Keratinocyte (primary cell): ENCODE measurements at regions not wholly inside any gene's neighbourhood (a gene's known extent, or its start where the extent isn't known, plus 50 kb on each side); places are given as distances from the start of the nearest gene placed in this dataset.
"Not testable (repeated sequence)": the region's sequence is repeated elsewhere in the genome, so short reads cannot be mapped to it uniquely, and the experiment has no call there.

Source experiments
- DNase-seq: peaks from one replicate; pipeline ENCODE4 v3.0.0-alpha.2; 2011; ENCODE audit warnings: low read depth, missing footprints, low spot score
- FAIRE-seq: peaks from 2 replicates; lab custom pipeline; 2011; peaks lifted over from hg19 to GRCh38; lab: Jason Lieb, UNC
- H2AFZ ChIP-seq: 2 replicates; pipeline ENCODE4 v1.6.0; 2012; ENCODE audit warnings: low read length, control low read depth, inconsistent platforms; ENCODE audit not compliant: control insufficient read depth
- H3K27ac ChIP-seq: 2 replicates; pipeline ENCODE4 v1.5.1; 2011; ENCODE audit warnings: low read length; ENCODE audit not compliant: control insufficient read depth, insufficient read depth
- H3K27me3 ChIP-seq: 3 replicates; pipeline ENCODE4 v1.6.0; 2011; ENCODE audit warnings: low read length; ENCODE audit not compliant: control insufficient read depth, insufficient read depth; ENCODE audit errors: extremely low read depth
- H3K36me3 ChIP-seq, 2 experiments: 2 replicates in 1 of 2; 3 replicates in 1 of 2; pipeline ENCODE4 v1.5.1; 2011; ENCODE audit warnings: low read length in 2 of 2, mild to moderate bottlenecking in 1 of 2; ENCODE audit not compliant: control insufficient read depth in 2 of 2, insufficient read depth in 2 of 2; ENCODE audit errors: extremely low read depth in 1 of 2
- H3K4me1 ChIP-seq: 3 replicates; pipeline ENCODE4 v1.5.1; 2011; ENCODE audit warnings: low read length; ENCODE audit not compliant: control insufficient read depth, insufficient read depth; ENCODE audit errors: extremely low read depth
- H3K4me2 ChIP-seq: 3 replicates; pipeline ENCODE4 v1.6.0; 2011; ENCODE audit warnings: low read depth, low read length; ENCODE audit not compliant: control insufficient read depth, insufficient read depth; ENCODE audit errors: extremely low read depth
- H3K4me3 ChIP-seq, 3 experiments: fragments of 200-600 bp in 1 of 3; sonication (generic) in 1 of 3; 2 replicates in 2 of 3; 3 replicates in 1 of 3; pipeline ENCODE4 v1.5.1; 2011 to 2016; ENCODE audit warnings: low read length in 3 of 3, mild to moderate bottlenecking in 3 of 3, control low read depth in 2 of 3, inconsistent platforms in 1 of 3, low read depth in 1 of 3, mixed read lengths in 1 of 3, mixed run types in 1 of 3, moderate library complexity in 1 of 3; ENCODE audit not compliant: control insufficient read depth in 2 of 3, insufficient read depth in 2 of 3; ENCODE audit errors: extremely low read depth in 1 of 3
- H3K79me2 ChIP-seq: 2 replicates; pipeline ENCODE4 v1.6.0; 2012; ENCODE audit warnings: low read length; ENCODE audit not compliant: control insufficient read depth, insufficient read depth
- H3K9ac ChIP-seq: 3 replicates; pipeline ENCODE4 v1.6.0; 2011; ENCODE audit warnings: low read length; ENCODE audit not compliant: control insufficient read depth, insufficient read depth; ENCODE audit errors: extremely low read depth
- H3K9me1 ChIP-seq: 3 replicates; pipeline ENCODE4 v1.6.0; 2011; ENCODE audit warnings: low read length; ENCODE audit not compliant: control insufficient read depth, insufficient read depth; ENCODE audit errors: extremely low read depth
- H3K9me3 ChIP-seq: 2 replicates; pipeline ENCODE4 v1.5.1; 2012; ENCODE audit warnings: low read depth, low read length; ENCODE audit not compliant: control insufficient read depth
- H4K20me1 ChIP-seq: 3 replicates; pipeline ENCODE4 v1.6.0; 2011; ENCODE audit warnings: low read length; ENCODE audit not compliant: control insufficient read depth, insufficient read depth; ENCODE audit errors: extremely low read depth
- CTCF ChIP-seq, 3 experiments: IDR thresholded peaks in 1 of 3; conservative IDR thresholded peaks in 1 of 3; optimal IDR thresholded peaks in 1 of 3; 2 replicates in 2 of 3; 3 replicates in 1 of 3; pipeline versions ENCODE3 to v1.5.1; 2011; ENCODE audit warnings: low read length in 3 of 3, mild to moderate bottlenecking in 3 of 3, moderate library complexity in 2 of 3, control low read depth in 1 of 3, inconsistent platforms in 1 of 3; ENCODE audit not compliant: insufficient read depth in 2 of 3; ENCODE audit errors: extremely low read depth in 1 of 3
- EZH2 ChIP-seq: IDR thresholded peaks from one replicate; pipeline ENCODE4 v1.6.1; 2012; ENCODE audit warnings: inconsistent platforms, mild to moderate bottlenecking, low read length, moderate library complexity
- dilution Hi-C: fragments of 300-500 bp; cut with MboI; formaldehyde crosslinking; loops from one replicate; pipeline ENCODE4 v1.7.0; 2020; ENCODE audit warnings: low sequenced_read_pairs; ENCODE audit not compliant: extremely low pct_ligation_motif_present

DNA sequence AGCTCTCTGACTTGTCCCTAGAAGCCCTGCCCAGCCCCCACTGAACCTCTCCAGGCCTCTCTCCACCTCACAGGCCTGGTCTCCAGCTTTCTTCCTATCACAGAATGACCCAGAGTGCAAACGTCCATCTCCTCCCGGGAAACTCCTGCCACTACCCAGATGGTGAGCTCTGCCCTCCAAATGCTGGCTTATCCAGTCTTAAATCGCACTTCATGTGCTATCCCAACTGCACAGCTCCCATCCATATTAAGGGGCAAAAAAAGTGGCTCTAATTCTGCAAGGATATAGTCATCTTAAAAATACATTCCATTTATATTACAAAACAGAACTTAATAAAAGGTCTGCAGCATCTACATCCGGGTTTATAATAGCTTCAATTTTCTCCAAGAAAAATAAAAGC lies 70.8 kb upstream of the CDC42EP3 start:
- Histone ChIP-seq H3K4me2 (no peak overlapping the region), H3K9me3 (no peaks in the 10 kb centered on the region), H3K79me2 (no peaks in the 10 kb centered on the region), H3K4me1 (no peaks in the 10 kb centered on the region), H3K4me3 (no peak overlapping the region), H4K20me1 (no peaks in the 10 kb centered on the region), H3K27ac (no peak overlapping the region), H3K9me1 (no peaks in the 10 kb centered on the region), H2AFZ (no peak overlapping the region), H3K36me3 (no peaks in the 10 kb centered on the region), H3K9ac (no peak overlapping the region), H3K27me3 (no peaks in the 10 kb centered on the region)
- TF ChIP-seq CTCF (optimal IDR thresholded peaks at IDR 0.05 in 1 of 3, IDR thresholded peaks at IDR 0.05 in 1 of 3, conservative IDR thresholded peaks at IDR 0.05 in 1 of 3; ENCODE audit: extremely low read depth in 1 of 3, insufficient read depth in 2 of 3, low read length in 3 of 3) (no peak), EZH2 (no peak)
- dilution Hi-C loops = no loop called here
- DNase-seq = no peak
- no peak for FAIRE-seq

DNA sequence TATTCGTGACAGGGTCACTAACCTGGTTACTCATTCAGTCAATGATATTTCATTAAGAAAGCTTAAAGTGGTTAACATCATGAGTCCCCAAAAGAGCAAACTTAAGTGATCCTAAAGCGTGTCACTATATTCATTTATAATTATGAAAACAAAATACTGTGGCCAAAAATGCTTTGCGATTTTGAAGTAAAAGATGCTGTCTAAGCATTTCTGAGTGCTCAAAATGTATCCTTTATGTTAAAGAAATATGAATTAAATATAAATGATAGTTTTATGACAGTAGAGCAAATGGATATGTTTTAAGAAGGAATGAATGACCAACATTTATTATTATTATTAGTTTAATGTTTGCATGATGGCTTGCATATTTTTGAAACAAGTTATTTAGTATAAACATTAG lies 72.6 kb upstream of the CDC42EP3 start:
- dilution Hi-C loops = no loop called here
- no peaks in the 10 kb centered on the region for H3K79me2 ChIP-seq
- H3K27ac ChIP-seq = no peak overlapping the region
- H2AFZ ChIP-seq = no peak overlapping the region
- H3K9me1 ChIP-seq = no peaks in the 10 kb centered on the region
- H3K9me3 ChIP-seq = no peaks in the 10 kb centered on the region
- H3K9ac ChIP-seq = no peak overlapping the region
- H3K27me3 ChIP-seq = no peaks in the 10 kb centered on the region
- DNase-seq (no peak), FAIRE-seq (no peak)
- no peak overlapping the region for H3K4me2 ChIP-seq
- H3K36me3 ChIP-seq = no peaks in the 10 kb centered on the region
- H3K4me3 ChIP-seq = no peak overlapping the region
- no peaks in the 10 kb centered on the region for H3K4me1 ChIP-seq
- H4K20me1 ChIP-seq = no peaks in the 10 kb centered on the region
- TF ChIP-seq EZH2 (no peak), CTCF (optimal IDR thresholded peaks at IDR 0.05 in 1 of 3, IDR thresholded peaks at IDR 0.05 in 1 of 3, conservative IDR thresholded peaks at IDR 0.05 in 1 of 3; ENCODE audit: extremely low read depth in 1 of 3, insufficient read depth in 2 of 3, low read length in 3 of 3) (no peak)

DNA sequence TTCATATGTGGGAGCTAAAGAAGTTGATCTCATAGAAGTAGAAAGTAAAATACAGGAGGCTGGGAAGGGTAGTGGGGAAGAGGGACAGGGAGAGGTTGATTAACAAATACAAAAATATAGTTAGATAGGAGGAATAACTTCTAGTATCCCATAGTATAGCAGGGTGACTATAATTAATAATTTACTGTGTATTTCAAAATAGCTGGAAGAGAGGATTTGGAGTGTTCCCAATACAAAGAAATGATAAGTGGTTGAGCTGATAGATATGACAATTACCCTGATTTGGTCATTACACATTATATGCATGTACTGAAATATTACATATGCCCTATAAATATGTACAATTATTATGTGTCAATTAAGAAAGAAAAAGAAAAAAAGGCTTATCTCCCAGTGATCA lies 73.5 kb upstream of the CDC42EP3 start:
- H3K79me2 ChIP-seq, H3K9me1 ChIP-seq, H3K27me3 ChIP-seq, H3K4me1 ChIP-seq, dilution Hi-C loops, H3K4me2 ChIP-seq, H3K36me3 ChIP-seq, H4K20me1 ChIP-seq, H3K9me3 ChIP-seq, FAIRE-seq, H3K4me3 ChIP-seq, H3K9ac ChIP-seq, H3K27ac ChIP-seq, DNase-seq, H2AFZ ChIP-seq: not testable (repeated sequence)

DNA sequence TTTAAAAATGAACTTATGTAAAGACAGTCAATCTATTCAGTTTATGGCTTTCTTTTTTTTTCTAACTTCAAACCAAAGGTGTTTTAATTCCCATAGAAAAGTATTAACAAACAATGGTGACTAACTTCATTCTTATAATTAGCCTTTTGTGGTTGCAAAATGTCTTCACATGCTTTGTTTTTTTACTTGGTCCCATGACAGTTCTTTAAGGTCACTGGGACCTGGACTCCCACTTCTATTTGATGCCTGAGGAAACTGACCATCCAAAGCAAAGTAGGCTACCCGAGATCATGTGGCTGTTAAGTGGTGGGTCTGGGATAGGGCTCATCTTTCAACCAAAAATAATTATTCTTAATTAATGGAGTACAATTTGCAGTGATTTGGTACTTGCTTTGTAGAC lies 74.6 kb upstream of the CDC42EP3 start:
- H3K36me3 ChIP-seq, H3K4me2 ChIP-seq, dilution Hi-C loops, H3K27me3 ChIP-seq, H3K9ac ChIP-seq, FAIRE-seq, H3K27ac ChIP-seq, H3K4me1 ChIP-seq, H3K79me2 ChIP-seq, DNase-seq, H2AFZ ChIP-seq, H3K9me3 ChIP-seq, H3K4me3 ChIP-seq, H3K9me1 ChIP-seq, H4K20me1 ChIP-seq: not testable (repeated sequence)
